Lung (tissue), 12 donors: ENCODE measurements at regions not wholly inside any gene's neighbourhood (a gene's known extent, or its start where the extent isn't known, plus 50 kb on each side); places are given as distances from the start of the nearest gene placed in this dataset. TPM values are rescaled to one million over a fixed set of nuclear protein-coding genes. Genes with fewer than 3 reads are reported as not detected.

Experiments
- ATAC-seq: fragments of 200-7000 bp; cut with Tn5 transposase; one replicate; pipeline ENCODE4 v1.9.1; 2020; ENCODE audit warnings: moderate number of reproducible peaks; ENCODE audit not compliant: insufficient read depth, low FRiP score
- DNase-seq, 3 donors: peaks; one replicate each; pipeline ENCODE4 v3.0.0-alpha.2; 2013 to 2017
- H3K27ac ChIP-seq, 2 donors: one replicate each; pipeline ENCODE4 v1.5.1; 2013; ENCODE audit warnings: mild to moderate bottlenecking in 2 of 2, moderate library complexity in 2 of 2, control low read depth in 1 of 2, inconsistent platforms in 1 of 2, low read depth in 1 of 2, low read length in 1 of 2
- H3K27me3 ChIP-seq, 3 donors: one replicate each; pipeline ENCODE4 v1.5.1; 2013; ENCODE audit warnings: low read length in 2 of 3; ENCODE audit not compliant: control insufficient read depth in 3 of 3, insufficient read depth in 3 of 3
- H3K36me3 ChIP-seq, 4 donors: one replicate each; pipeline ENCODE4 v1.5.1; 2013; ENCODE audit warnings: low read length in 4 of 4, mild to moderate bottlenecking in 1 of 4, moderate library complexity in 1 of 4; ENCODE audit not compliant: control insufficient read depth in 4 of 4, insufficient read depth in 4 of 4
- H3K4me1 ChIP-seq, 5 donors: one replicate each; pipeline ENCODE4 v1.5.1; 2013; ENCODE audit warnings: low read length in 5 of 5, mild to moderate bottlenecking in 2 of 5, moderate library complexity in 1 of 5; ENCODE audit not compliant: control insufficient read depth in 5 of 5, insufficient read depth in 5 of 5
- H3K4me3 ChIP-seq: one replicate; pipeline ENCODE4 v1.5.1; 2013; ENCODE audit warnings: mild to moderate bottlenecking, control low read depth, moderate library complexity
- H3K9ac ChIP-seq, 2 donors: one replicate each; pipeline ENCODE4 v1.5.1; 2013; ENCODE audit warnings: low read length in 2 of 2, control low read depth in 1 of 2; ENCODE audit not compliant: insufficient read depth in 1 of 2
- H3K9me3 ChIP-seq, 4 donors: one replicate each; pipeline ENCODE4 v1.5.1; 2013; ENCODE audit warnings: low read length in 3 of 4, mild to moderate bottlenecking in 1 of 4, moderate library complexity in 1 of 4; ENCODE audit not compliant: control insufficient read depth in 4 of 4, insufficient read depth in 3 of 4
- CTCF ChIP-seq: IDR thresholded peaks from 2 replicates; pipeline ENCODE4 v1.5.1; 2012; ENCODE audit warnings: mild to moderate bottlenecking; ENCODE audit errors: control extremely low read depth, extremely low read depth
- WGBS, 2 donors: extraction: QIAGEN DNeasy Blood & Tissue Kit; methylation state at CpG; one replicate each; pipeline ENCODE4 v1.1.7; 2013; 5-methylcytosine and 5-hydroxymethylcytosine counted together
- small RNA-seq: library from RNA; depleted of rRNA; stranded (forward); fragments of <200 nt; gene quantifications from one replicate; pipeline ENCODE3, GENCODE V24; 2014; ENCODE audit warnings: low replicate concordance
- donor health status: control.
- donor health status: control.
- donor health status: Bipolar disorder and iron deficiency.
- donor health status: healthy.
- donor health status: DM: yes; HTN: yes; CAD: no.

DNA sequence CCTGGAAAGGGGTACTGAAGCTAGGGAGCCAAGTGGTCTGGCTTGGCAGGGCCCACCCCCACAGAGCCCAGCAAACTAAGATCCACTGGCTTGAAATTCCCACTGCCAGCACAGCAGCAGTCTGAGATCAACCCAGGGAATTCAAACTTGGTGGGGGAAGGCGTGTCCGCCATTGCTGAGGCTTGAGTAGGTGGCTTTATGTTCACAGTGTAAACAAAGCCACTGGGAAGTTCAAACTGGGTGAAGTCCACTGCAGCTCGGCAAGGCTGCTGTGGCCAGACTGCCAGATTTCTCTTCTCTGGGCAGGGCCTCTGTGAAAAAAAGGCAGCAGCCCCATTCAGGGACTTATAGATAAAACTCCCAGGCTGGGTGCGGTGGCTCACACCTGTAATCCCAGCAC lies 58.9 kb downstream of the TFDP3 start:
- no peak for TF ChIP-seq CTCF
- Histone ChIP-seq H3K9me3 (no peaks in the 10 kb centered on the region), H3K36me3 (no peaks in the 10 kb centered on the region), H3K27ac (no peak overlapping the region), H3K9ac (no peak overlapping the region), H3K27me3 (peaks cover 0 to 3% (median 0%) of the 10 kb centered on the region in 3 donors), H3K4me3 (no peak overlapping the region), H3K4me1 (no peaks in the 10 kb centered on the region)
- 87 to 100% methylated on average over 3 to 4 of the region's 4 CpGs for WGBS, 2 donors
- ATAC-seq (no peak), DNase-seq (no peak)

GRCh38 chrX:133151336-133151735 lies 54.4 kb upstream of the USP26 start:
- no peak overlapping the region for H3K9ac ChIP-seq
- no peaks in the 10 kb centered on the region for H3K36me3 ChIP-seq
- peaks cover 0 to 1% (median under 1%) of the 10 kb centered on the region in 4 donors for H3K9me3 ChIP-seq
- ATAC-seq: no peak
- DNase-seq: peak in 1 of 3 donors; percentile 32
- peaks cover 0 to 7% (median 0%) of the 10 kb centered on the region in 3 donors for H3K27me3 ChIP-seq
- TF ChIP-seq CTCF: no peak
- H3K27ac ChIP-seq: no peak overlapping the region
- H3K4me3 ChIP-seq: no peak overlapping the region
- WGBS, 2 donors: 84 to 92% methylated on average over 1 of the region's 1 CpG
- peaks cover 0 to 4% (median 0%) of the 10 kb centered on the region in 5 donors for H3K4me1 ChIP-seq

GRCh38 chrX:133150730-133151129 lies 53.8 kb upstream of the USP26 start:
- Histone ChIP-seq H3K27me3 (peaks cover 0 to 7% (median 0%) of the 10 kb centered on the region in 3 donors), H3K36me3 (no peaks in the 10 kb centered on the region), H3K9ac (no peak overlapping the region), H3K4me1 (peaks cover 0 to 4% (median 0%) of the 10 kb centered on the region in 5 donors), H3K27ac (no peak overlapping the region), H3K9me3 (peaks cover 0 to 4% (median under 1%) of the 10 kb centered on the region in 4 donors), H3K4me3 (no peak overlapping the region)
- 35 to 73% methylated on average over 2 of the region's 2 CpGs for WGBS, 2 donors
- TF ChIP-seq CTCF: no peak
- ATAC-seq: no peak
- peak in 1 of 3 donors; percentile 32 for DNase-seq

Small RNA genes in the stretch of these regions (small RNA-seq; reads per million reads assigned to genes)
- gene RF00393: not detected
